PC-9 (cell line): ENCODE measurements at regions not wholly inside any gene's neighbourhood (a gene's known extent, or its start where the extent isn't known, plus 50 kb on each side); places are given as distances from the start of the nearest gene placed in this dataset.

Experiments used
- BruUV-seq: library from RNA; stranded (reverse); fragments of 400-500 nt; replicated peaks from 2 replicates; lab custom pipeline; 2021; lab: Mats Ljungman, UMichigan
- CTCF ChIA-PET: fragments of 300-600 bp; sonication (Branson Sonifier 250); formaldehyde crosslinking; loops from one replicate; lab custom pipeline; 2022; ENCODE audit warnings: antibody characterized with exemption; lab: Charles Lee
- POLR2A ChIA-PET: fragments of 300-600 bp; sonication (Branson Sonifier 250); formaldehyde crosslinking; loops from one replicate; lab custom pipeline; 2022; ENCODE audit warnings: antibody characterized with exemption; ENCODE audit not compliant: unreplicated experiment; lab: Charles Lee
- DNase-seq, 2 experiments: peaks; one replicate each; pipeline versions ENCODE4 v3.0.0 to v3.0.0-alpha.2; 2015 to 2022; ENCODE audit warnings: mixed read lengths in 1 of 2
- H2AFZ ChIP-seq: fragments of 200-600 bp; sonication (generic); 2 replicates; pipeline ENCODE4 v1.8.1; 2017; ENCODE audit warnings: antibody characterized with exemption
- H3F3A ChIP-seq: fragments of 200-600 bp; sonication (generic); 2 replicates; pipeline ENCODE4 v1.8.1; 2017; ENCODE audit warnings: antibody characterized with exemption, mild to moderate bottlenecking, low read depth; ENCODE audit not compliant: insufficient read depth
- H3K27ac ChIP-seq: fragments of 200-600 bp; sonication (generic); 2 replicates; pipeline ENCODE4 v1.6.1; 2016; ENCODE audit warnings: mixed run types
- H3K27me3 ChIP-seq: fragments of 200-600 bp; sonication (generic); 2 replicates; pipeline ENCODE4 v1.6.1; 2016; ENCODE audit warnings: low read depth, mixed run types; ENCODE audit not compliant: insufficient read depth
- H3K36me3 ChIP-seq: fragments of 200-600 bp; sonication (generic); 2 replicates; pipeline ENCODE4 v1.6.1; 2016; ENCODE audit warnings: low read depth, mixed run types
- H3K4me1 ChIP-seq: fragments of 200-600 bp; sonication (generic); replicated peaks from 2 replicates; pipeline ENCODE4 v1.6.1; 2016; ENCODE audit warnings: mixed run types; ENCODE audit not compliant: insufficient read depth
- H3K4me2 ChIP-seq: fragments of 200-600 bp; sonication (generic); 2 replicates; pipeline ENCODE4 v1.6.1; 2017; ENCODE audit warnings: mixed run types
- H3K4me3 ChIP-seq: fragments of 200-600 bp; sonication (generic); 2 replicates; pipeline ENCODE4 v1.6.1; 2016; ENCODE audit warnings: mixed run types
- H3K79me2 ChIP-seq: fragments of 200-600 bp; sonication (generic); 2 replicates; pipeline ENCODE4 v1.6.1; 2017; ENCODE audit warnings: low read depth, mixed run types
- H3K9me2 ChIP-seq: fragments of 200-600 bp; sonication (generic); 2 replicates; pipeline ENCODE4 v1.8.1; 2017; ENCODE audit warnings: mild to moderate bottlenecking; ENCODE audit not compliant: insufficient read depth
- H3K9me3 ChIP-seq: fragments of 200-600 bp; sonication (generic); 2 replicates; pipeline ENCODE4 v1.8.1; 2016; ENCODE audit warnings: low read depth; ENCODE audit not compliant: insufficient read depth
- H4K20me1 ChIP-seq: fragments of 200-600 bp; sonication (generic); 2 replicates; pipeline ENCODE4 v1.8.1; 2017; ENCODE audit not compliant: insufficient read depth
- CTCF ChIP-seq: fragments of 200-600 bp; sonication (generic); conservative IDR thresholded peaks from 2 replicates; pipeline ENCODE4 v1.6.1; 2017; ENCODE audit warnings: mixed run types, antibody characterized with exemption, mild to moderate bottlenecking, moderate library complexity
- EZH2 ChIP-seq: fragments of 200-600 bp; sonication (generic); IDR thresholded peaks from 2 replicates; pipeline ENCODE4 v1.8.0; 2017; ENCODE audit warnings: antibody characterized with exemption, low read depth
- intact Hi-C: fragments of 100-400 bp; cut with micrococcal nuclease; formaldehyde crosslinking; loops from one replicate; pipeline ENCODE4 v1.10.0; 2022; ENCODE audit not compliant: unreplicated experiment

- TF ChIP-seq EZH2: no peak
- TF ChIP-seq CTCF: no peak
- Histone ChIP-seq H3K4me3 (no peak overlapping the region), H3K36me3 (no peaks in the 10 kb centered on the region), H3K9me2 (0 out of 2 replicates have a peak, but pooled peaks cover 7% of the 10 kb centered on the region), H3K79me2 (no peaks in the 10 kb centered on the region), H3K4me1 (no peaks in the 10 kb centered on the region), H3K27ac (no peak overlapping the region), H3K4me2 (no peak overlapping the region), H3K9me3 (no peaks in the 10 kb centered on the region), H4K20me1 (no peaks in the 10 kb centered on the region), H3K27me3 (no peaks in the 10 kb centered on the region), H2AFZ (no peak overlapping the region), H3F3A (no peaks in the 10 kb centered on the region)
- ChIA-PET CTCF (no interaction called here), POLR2A (no interaction called here)
- BruUV-seq: no TSS peak
- intact Hi-C loops: no loop called here
- DNase-seq: no peak
Observed at GRCh38 chr6:155717374-155717773, 261.7 kb upstream of the NOX3 start.

GRCh38 chr6:155710704-155711103 is 255.1 kb upstream of the NOX3 start:
- no peaks in the 10 kb centered on the region for H4K20me1 ChIP-seq
- H3K4me3 ChIP-seq: no peak overlapping the region
- H2AFZ ChIP-seq: 0 out of 2 replicates have a peak overlapping the region, but pooled peaks have one; percentile 8
- no peaks in the 10 kb centered on the region for H3K9me3 ChIP-seq
- TF ChIP-seq EZH2: no peak
- no peak for TF ChIP-seq CTCF
- no peaks in the 10 kb centered on the region for H3K4me1 ChIP-seq
- intact Hi-C loops: no loop called here
- POLR2A ChIA-PET: no interaction called here
- H3K4me2 ChIP-seq: no peak overlapping the region
- H3K36me3 ChIP-seq: no peaks in the 10 kb centered on the region
- H3F3A ChIP-seq: no peaks in the 10 kb centered on the region
- no peaks in the 10 kb centered on the region for H3K9me2 ChIP-seq
- no peaks in the 10 kb centered on the region for H3K79me2 ChIP-seq
- DNase-seq: no peak
- no peak overlapping the region for H3K27ac ChIP-seq
- no TSS peak for BruUV-seq
- H3K27me3 ChIP-seq: no peaks in the 10 kb centered on the region
- CTCF ChIA-PET: no interaction called here

GRCh38 chr6:155709262-155709661 is 253.6 kb upstream of the NOX3 start:
- Histone ChIP-seq H3K36me3 (no peaks in the 10 kb centered on the region), H3K9me2 (no peaks in the 10 kb centered on the region), H3K9me3 (no peaks in the 10 kb centered on the region), H3K27ac (no peak overlapping the region), H3K4me3 (no peak overlapping the region), H3K27me3 (no peaks in the 10 kb centered on the region), H4K20me1 (no peaks in the 10 kb centered on the region), H3K4me1 (no peaks in the 10 kb centered on the region), H2AFZ (no peak overlapping the region), H3K4me2 (no peak overlapping the region), H3K79me2 (no peaks in the 10 kb centered on the region), H3F3A (no peaks in the 10 kb centered on the region)
- no peak for TF ChIP-seq EZH2
- BruUV-seq: no TSS peak
- no peak for DNase-seq
- ChIA-PET POLR2A (no interaction called here), CTCF (no interaction called here)
- intact Hi-C loops: no loop called here

- ChIA-PET POLR2A (no interaction called here), CTCF (no interaction called here)
- H3K27ac ChIP-seq: no peak overlapping the region
- no peak overlapping the region for H3K4me2 ChIP-seq
- H3F3A ChIP-seq: no peaks in the 10 kb centered on the region
- H3K27me3 ChIP-seq: no peaks in the 10 kb centered on the region
- intact Hi-C loops: no loop called here
- no peaks in the 10 kb centered on the region for H3K9me2 ChIP-seq
- H3K4me1 ChIP-seq: no peaks in the 10 kb centered on the region
- H3K79me2 ChIP-seq: no peaks in the 10 kb centered on the region
- no peaks in the 10 kb centered on the region for H3K9me3 ChIP-seq
- H3K4me3 ChIP-seq: no peak overlapping the region
- no TSS peak for BruUV-seq
- no peaks in the 10 kb centered on the region for H4K20me1 ChIP-seq
- no peak overlapping the region for H2AFZ ChIP-seq
- no peaks in the 10 kb centered on the region for H3K36me3 ChIP-seq
- TF ChIP-seq EZH2: no peak
- no peak for TF ChIP-seq CTCF
- no peak for DNase-seq
Observed at GRCh38 chr6:155708100-155708499, 252.5 kb upstream of the NOX3 start.
